Neuronal stem cell (in vitro differentiated cells): ENCODE measurements at regions not wholly inside any gene's neighbourhood (a gene's known extent, or its start where the extent isn't known, plus 50 kb on each side); places are given as distances from the start of the nearest gene placed in this dataset.

Source experiments
- DNase-seq: peaks from one replicate; pipeline ENCODE4 v3.0.0-alpha.2; 2013; ENCODE audit warnings: low spot score
- H2AFZ ChIP-seq: one replicate; pipeline ENCODE4 v1.6.1; 2013; ENCODE audit warnings: mild to moderate bottlenecking, low read length, inconsistent platforms
- H2AK5ac ChIP-seq: 2 replicates; pipeline ENCODE4 v1.6.1; 2013; ENCODE audit warnings: low read depth, mild to moderate bottlenecking, inconsistent platforms, low read length, moderate library complexity, mixed read lengths
- H2BK120ac ChIP-seq: 2 replicates; pipeline ENCODE4 v1.6.1; 2013; ENCODE audit warnings: low read depth, mild to moderate bottlenecking, inconsistent platforms, low read length, moderate library complexity, mixed read lengths
- H2BK12ac ChIP-seq: one replicate; pipeline ENCODE4 v1.6.1; 2013; ENCODE audit warnings: low read length, inconsistent platforms
- H2BK15ac ChIP-seq: 2 replicates; pipeline ENCODE4 v1.6.1; 2013; ENCODE audit warnings: mild to moderate bottlenecking, low read length, inconsistent platforms, mixed read lengths
- H2BK5ac ChIP-seq: one replicate; pipeline ENCODE4 v1.6.1; 2013; ENCODE audit warnings: inconsistent platforms, mild to moderate bottlenecking, low read length, moderate library complexity
- H3K14ac ChIP-seq: one replicate; pipeline ENCODE4 v1.6.1; 2013; ENCODE audit warnings: low read length, inconsistent platforms
- H3K18ac ChIP-seq: 2 replicates; pipeline ENCODE4 v1.6.1; 2013; ENCODE audit warnings: low read length, inconsistent platforms
- H3K23ac ChIP-seq: 2 replicates; pipeline ENCODE4 v1.6.1; 2013; ENCODE audit warnings: low read depth, mild to moderate bottlenecking, mixed read lengths, low read length, inconsistent platforms; ENCODE audit not compliant: poor library complexity
- H3K27ac ChIP-seq: replicated peaks from 3 replicates; pipeline ENCODE4 v1.5.1; 2013; ENCODE audit warnings: low read length, inconsistent platforms
- H3K27me3 ChIP-seq, 3 experiments: 2 replicates each; pipeline ENCODE4 v1.6.1; 2013; ENCODE audit warnings: low read length in 3 of 3, mild to moderate bottlenecking in 2 of 3, inconsistent platforms in 1 of 3, low read depth in 1 of 3, mixed read lengths in 1 of 3, moderate library complexity in 1 of 3; ENCODE audit not compliant: control insufficient read depth in 3 of 3, insufficient read depth in 3 of 3
- H3K36me3 ChIP-seq, 2 donors: replicated peaks in 1 of 2; 2 replicates each; pipeline ENCODE4 v1.6.1; 2013; ENCODE audit warnings: low read length in 2 of 2; ENCODE audit not compliant: control insufficient read depth in 2 of 2, insufficient read depth in 2 of 2
- H3K4ac ChIP-seq: 2 replicates; pipeline ENCODE4 v1.6.1; 2013; ENCODE audit warnings: inconsistent platforms, mild to moderate bottlenecking, low read length, moderate library complexity
- H3K4me1 ChIP-seq, 2 donors: 1 replicate in 1 of 2; 2 replicates in 1 of 2; pipeline ENCODE4 v1.6.1; 2013; ENCODE audit warnings: low read length in 2 of 2, low read depth in 1 of 2; ENCODE audit not compliant: control insufficient read depth in 2 of 2, insufficient read depth in 1 of 2
- H3K4me2 ChIP-seq: one replicate; pipeline ENCODE4 v1.6.1; 2013; ENCODE audit warnings: mild to moderate bottlenecking, low read length, inconsistent platforms; ENCODE audit not compliant: insufficient read depth, poor library complexity, severe bottlenecking
- H3K4me3 ChIP-seq, 2 donors: 2 replicates each; pipeline ENCODE4 v1.5.1; 2013; ENCODE audit warnings: low read length in 2 of 2, mild to moderate bottlenecking in 2 of 2, inconsistent platforms in 1 of 2, moderate library complexity in 1 of 2
- H3K79me1 ChIP-seq: one replicate; pipeline ENCODE4 v1.6.1; 2013; ENCODE audit warnings: low read depth, mild to moderate bottlenecking, inconsistent platforms, low read length, moderate library complexity
- H3K9ac ChIP-seq: one replicate; pipeline ENCODE4 v1.6.1; 2013; ENCODE audit warnings: mild to moderate bottlenecking, low read depth, low read length, inconsistent platforms; ENCODE audit not compliant: poor library complexity
- H3K9me3 ChIP-seq, 2 donors: replicated peaks in 1 of 2; 2 replicates each; pipeline versions ENCODE3 to v1.6.1; 2013; ENCODE audit warnings: low read length in 2 of 2, mild to moderate bottlenecking in 2 of 2, inconsistent platforms in 1 of 2, low read depth in 1 of 2, mixed read lengths in 1 of 2, moderate library complexity in 1 of 2; ENCODE audit not compliant: control insufficient read depth in 2 of 2, insufficient read depth in 1 of 2
- H4K8ac ChIP-seq: one replicate; pipeline ENCODE4 v1.6.1; 2013; ENCODE audit warnings: low read depth, mild to moderate bottlenecking, inconsistent platforms, low read length, moderate library complexity
- H4K91ac ChIP-seq: one replicate; pipeline ENCODE4 v1.6.1; 2013; ENCODE audit warnings: low read length, low read depth, mild to moderate bottlenecking, inconsistent platforms; ENCODE audit not compliant: poor library complexity
- WGBS, 2 donors: extraction: QIAGEN DNeasy Blood & Tissue Kit; methylation state at CpG; one replicate each; pipeline ENCODE4 v1.1.7; 2013; ENCODE audit warnings: missing lambda C conversion rate in 2 of 2, mixed read lengths in 1 of 2; ENCODE audit not compliant: insufficient read length in 2 of 2, insufficient replicate concordance in 1 of 2; ENCODE audit errors: extremely low coverage in 2 of 2; 5-methylcytosine and 5-hydroxymethylcytosine counted together

- no peak overlapping the region for H4K91ac ChIP-seq
Observed at GRCh38 chr2:150109912-150110311, 377.6 kb downstream of the RND3 start.

GRCh38 chr2:150109028-150109427 lies 378.4 kb downstream of the RND3 start:
- Histone ChIP-seq H3K18ac (no peak overlapping the region), H3K23ac (no peak overlapping the region), H3K4me3 (no peak overlapping the region), H3K4me1 (peaks cover 0 to 1% of the 10 kb centered on the region in 2 donors), H4K8ac (no peak overlapping the region), H2BK15ac (no peak overlapping the region), H3K27me3 (no peaks in the 10 kb centered on the region), H3K14ac (no peak overlapping the region), H3K9me3 (peaks cover 0 to 4% of the 10 kb centered on the region in 2 donors), H2AFZ (no peak overlapping the region), H2BK5ac (no peak overlapping the region), H3K27ac (no peak overlapping the region), H3K36me3 (no peaks in the 10 kb centered on the region), H2BK12ac (no peak overlapping the region), H3K79me1 (no peaks in the 10 kb centered on the region), H3K4ac (no peak overlapping the region), H3K9ac (no peak overlapping the region), H3K4me2 (no peak overlapping the region), H2AK5ac (no peak overlapping the region), H2BK120ac (no peak overlapping the region), H4K91ac (no peak overlapping the region)
- no CpG with 5 or more reads among the region's 3 CpGs for whole genome bisulfite sequencing, 2 donors
- DNase-seq, result no peak

More at GRCh38 chr2:150109912-150110311, 377.6 kb downstream of the RND3 start:
- H3K23ac ChIP-seq, result no peak overlapping the region
- H3K14ac ChIP-seq, result no peak overlapping the region
- H2BK15ac ChIP-seq, result no peak overlapping the region
- DNase-seq, result no peak
- WGBS, 2 donors, result no CpG with 5 or more reads among the region's 4 CpGs
- no peak overlapping the region for H3K4ac ChIP-seq
- H2AK5ac ChIP-seq, result no peak overlapping the region
- no peak overlapping the region for H2BK12ac ChIP-seq
- H3K4me1 ChIP-seq, result peaks cover 0 to 4% of the 10 kb centered on the region in 2 donors
- H3K27me3 ChIP-seq, result no peaks in the 10 kb centered on the region
- peaks cover 0 to 2% of the 10 kb centered on the region in 2 donors for H3K9me3 ChIP-seq
- no peaks in the 10 kb centered on the region for H3K79me1 ChIP-seq
- no peak overlapping the region for H4K8ac ChIP-seq
- no peak overlapping the region for H2BK5ac ChIP-seq
- H3K36me3 ChIP-seq, result no peaks in the 10 kb centered on the region
- no peak overlapping the region for H3K9ac ChIP-seq
- H2BK120ac ChIP-seq, result no peak overlapping the region
- H3K18ac ChIP-seq, result no peak overlapping the region
- H3K4me3 ChIP-seq, result no peak overlapping the region
- no peak overlapping the region for H3K27ac ChIP-seq
- H3K4me2 ChIP-seq, result no peak overlapping the region
- no peak overlapping the region for H2AFZ ChIP-seq

GRCh38 chr2:150107816-150108215 lies 379.7 kb downstream of the RND3 start:
- Histone ChIP-seq H2AK5ac (no peak overlapping the region), H3K9me3 (peaks cover 0 to 4% of the 10 kb centered on the region in 2 donors), H3K27ac (no peak overlapping the region), H3K79me1 (no peaks in the 10 kb centered on the region), H3K4me1 (peaks cover 0 to 1% of the 10 kb centered on the region in 2 donors), H3K23ac (no peak overlapping the region), H3K9ac (no peak overlapping the region), H2BK5ac (no peak overlapping the region), H3K36me3 (no peaks in the 10 kb centered on the region), H3K4ac (no peak overlapping the region), H3K27me3 (no peaks in the 10 kb centered on the region), H2AFZ (no peak overlapping the region), H3K4me3 (no peak overlapping the region), H4K91ac (no peak overlapping the region), H2BK15ac (no peak overlapping the region), H3K14ac (no peak overlapping the region), H2BK120ac (no peak overlapping the region), H3K18ac (no peak overlapping the region), H4K8ac (no peak overlapping the region), H2BK12ac (no peak overlapping the region), H3K4me2 (no peak overlapping the region)
- WGBS, 2 donors, result no CpG with 5 or more reads among the region's 2 CpGs
- no peak for DNase-seq

GRCh38 chr2:150107170-150107569 lies 380.3 kb downstream of the RND3 start:
- no CpG with 5 or more reads among the region's 1 CpG for WGBS, 2 donors
- H3K27ac ChIP-seq, result no peak overlapping the region

More at GRCh38 chr2:150107170-150107569, 380.3 kb downstream of the RND3 start:
- no peaks in the 10 kb centered on the region for H3K36me3 ChIP-seq
- no peak overlapping the region for H2AFZ ChIP-seq
- DNase-seq, result no peak
- H2AK5ac ChIP-seq, result no peak overlapping the region
- no peak overlapping the region for H4K8ac ChIP-seq
- H3K4ac ChIP-seq, result no peak overlapping the region
- H3K9me3 ChIP-seq, result peaks cover 0 to 4% of the 10 kb centered on the region in 2 donors
- peaks cover 0 to 1% of the 10 kb centered on the region in 2 donors for H3K4me1 ChIP-seq
- H2BK15ac ChIP-seq, result no peak overlapping the region
- H3K14ac ChIP-seq, result no peak overlapping the region
- no peaks in the 10 kb centered on the region for H3K79me1 ChIP-seq
- H2BK5ac ChIP-seq, result no peak overlapping the region
- H3K27me3 ChIP-seq, result no peaks in the 10 kb centered on the region
- H3K18ac ChIP-seq, result no peak overlapping the region
- H2BK12ac ChIP-seq, result no peak overlapping the region
- H3K4me2 ChIP-seq, result no peak overlapping the region
- no peak overlapping the region for H2BK120ac ChIP-seq
- H4K91ac ChIP-seq, result no peak overlapping the region
- no peak overlapping the region for H3K4me3 ChIP-seq
- no peak overlapping the region for H3K23ac ChIP-seq
- no peak overlapping the region for H3K9ac ChIP-seq
